HG03064 (cell line): ENCODE measurements at regions not wholly inside any gene's neighbourhood (a gene's known extent, or its start where the extent isn't known, plus 50 kb on each side); places are given as distances from the start of the nearest gene placed in this dataset.

Source experiments
- ATAC-seq: cut with Tn5 transposase; IDR thresholded peaks from one replicate; pipeline ENCODE4 v1.9.1; 2021; ENCODE audit warnings: low read depth; ENCODE audit not compliant: unreplicated experiment

DNA sequence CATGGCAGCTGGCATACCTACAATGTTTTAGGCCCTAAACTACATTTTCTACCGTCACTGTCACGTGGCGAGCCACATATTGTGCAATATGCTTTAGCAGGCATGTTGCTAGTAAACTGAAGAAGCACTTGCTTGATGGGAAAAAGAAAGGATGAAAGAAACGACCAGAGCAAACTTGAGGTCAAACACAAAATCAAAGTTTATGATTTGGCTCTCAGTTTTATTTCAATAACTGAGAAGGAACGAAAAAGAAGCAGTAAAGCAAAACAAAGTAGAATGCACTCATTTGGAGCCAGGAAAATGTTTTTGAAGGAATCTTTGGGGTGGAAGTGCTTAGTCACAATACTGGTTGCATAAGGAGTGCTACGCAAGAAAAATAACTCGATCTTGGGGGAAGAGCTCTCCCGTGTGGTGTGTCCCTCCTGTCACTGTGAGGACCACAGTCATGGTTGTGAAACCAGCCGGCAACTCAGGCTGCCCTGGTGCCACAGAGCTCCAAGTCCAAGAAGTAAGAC is 349.8 kb downstream of the RBM43 start:
- ATAC-seq: no peak

- ATAC-seq: no peak
These were observed 352.1 kb downstream of the RBM43 start for GRCh38 chr2:150909613-150910012.

GRCh38 chr2:150909090-150909489 is 352.6 kb downstream of the RBM43 start:
- ATAC-seq: peak; percentile 88

DNA sequence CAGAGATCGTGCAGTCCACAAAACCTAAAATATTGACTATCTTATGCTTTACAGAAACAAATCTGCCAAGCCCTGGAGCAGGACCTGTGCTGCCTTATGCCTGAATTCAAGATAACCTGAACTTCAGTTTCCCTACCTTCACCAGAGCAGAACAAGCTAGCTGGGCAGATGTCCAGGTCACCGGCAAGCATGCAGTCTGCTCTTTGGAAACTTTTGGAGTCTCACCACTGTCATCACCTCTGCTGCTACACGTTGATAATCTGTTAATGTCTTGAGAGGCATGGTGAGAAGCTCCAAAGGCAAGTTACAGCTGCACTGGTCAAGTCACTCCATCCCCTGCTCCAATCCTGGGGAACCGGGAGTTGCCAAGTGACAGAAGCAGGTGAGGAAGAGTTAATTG is 354.2 kb downstream of the RBM43 start:
- no peak for ATAC-seq

DNA sequence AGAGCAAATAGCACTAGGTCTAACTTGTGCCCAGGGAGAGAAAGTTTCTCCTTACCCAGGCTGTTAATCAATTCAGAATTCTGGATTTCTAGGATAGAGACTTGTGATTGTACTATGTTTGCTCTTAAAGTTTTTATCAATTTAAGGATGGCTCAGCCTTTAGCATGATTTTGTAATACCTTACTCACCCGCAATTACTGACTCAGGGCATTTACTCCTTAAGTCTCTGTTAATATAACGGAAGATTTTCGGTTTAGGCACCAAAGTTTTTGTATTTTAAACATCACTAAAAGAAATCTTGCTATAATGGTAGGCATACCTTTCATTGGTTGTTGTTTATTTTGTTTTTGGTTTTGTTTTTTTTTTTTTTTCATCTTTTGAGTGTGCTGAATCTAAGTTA is 358.2 kb downstream of the RBM43 start:
- ATAC-seq: no peak

- ATAC-seq: no peak
These were observed 358.6 kb downstream of the RBM43 start for GRCh38 chr2:150903055-150903454.

DNA sequence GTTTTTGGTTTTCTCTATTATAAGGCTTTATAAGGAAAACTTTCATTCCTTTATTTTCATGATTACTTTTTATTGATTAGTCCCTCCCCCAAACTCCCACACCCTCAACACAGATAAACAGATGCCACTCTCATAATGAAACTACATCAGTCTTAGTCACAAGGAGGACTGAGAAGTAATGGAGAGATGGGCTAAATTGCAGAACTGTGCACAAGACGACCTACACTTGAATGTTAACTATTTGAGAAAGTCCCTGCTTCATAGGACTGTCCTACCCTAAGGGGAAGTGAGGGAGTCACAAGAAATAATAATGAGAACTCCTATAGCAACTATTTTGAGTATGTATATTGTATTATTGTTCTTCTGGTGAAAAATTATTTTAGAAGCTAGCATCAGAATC is 360.8 kb downstream of the RBM43 start:
- ATAC-seq: no peak

- ATAC-seq: no peak
These were observed 365.7 kb downstream of the RBM43 start for GRCh38 chr2:150895968-150896367.

- no peak for ATAC-seq
These were observed 372.5 kb downstream of the RBM43 start for GRCh38 chr2:150889141-150889540.

GRCh38 chr2:150888337-150888736 is 373.3 kb downstream of the RBM43 start:
- ATAC-seq: no peak

DNA sequence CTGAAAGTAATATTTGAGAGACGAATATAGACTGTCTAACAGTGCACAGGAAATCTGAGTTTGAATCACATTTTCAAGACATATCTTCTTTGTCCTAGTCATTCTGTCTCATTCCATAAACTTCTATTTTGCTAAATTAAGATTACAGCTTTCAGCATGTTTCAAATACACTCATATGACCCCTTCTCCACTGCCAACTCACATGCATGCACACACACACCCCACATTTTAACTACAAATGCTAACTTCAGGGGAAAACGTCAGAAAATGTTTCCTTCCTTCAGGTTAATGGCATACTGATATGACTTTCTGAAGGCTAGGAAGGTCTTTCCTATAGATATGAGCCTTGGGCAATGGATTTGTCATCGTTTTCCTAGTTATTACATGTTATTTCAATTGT is 373.7 kb downstream of the RBM43 start:
- no peak for ATAC-seq

DNA sequence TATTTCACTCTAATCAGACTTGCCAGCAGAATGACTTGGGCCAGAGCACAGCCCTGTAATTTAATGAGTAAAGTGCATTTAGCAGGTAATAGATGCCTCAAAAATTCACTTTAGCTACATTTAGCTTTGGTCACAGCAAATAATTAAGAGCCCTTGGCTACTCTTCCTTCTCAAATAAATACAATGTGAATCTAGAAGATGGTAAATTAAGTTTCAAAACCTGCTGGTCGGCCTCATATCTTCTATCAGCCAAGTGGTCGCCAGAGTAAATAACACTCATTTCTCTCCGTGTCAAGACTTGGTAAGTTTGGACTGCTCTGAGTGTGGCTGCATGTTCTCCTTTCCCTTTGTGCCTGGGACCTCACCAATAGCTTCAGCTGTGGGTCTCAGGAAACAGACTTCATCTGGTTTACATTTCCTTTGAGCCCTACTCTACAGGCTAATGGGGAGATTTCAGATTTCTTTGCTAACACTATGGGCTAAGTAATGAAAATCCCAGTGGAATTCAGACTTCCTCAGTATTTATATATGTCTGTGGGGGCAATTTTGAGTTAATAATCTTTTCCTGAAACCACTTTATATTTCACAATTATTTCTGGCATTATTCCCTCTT is 375.8 kb downstream of the RBM43 start:
- ATAC-seq: no peak

- no peak for ATAC-seq
These were observed 376.4 kb downstream of the RBM43 start for GRCh38 chr2:150885236-150885635.

GRCh38 chr2:150883613-150883895 is 378.1 kb downstream of the RBM43 start:
- no peak for ATAC-seq

DNA sequence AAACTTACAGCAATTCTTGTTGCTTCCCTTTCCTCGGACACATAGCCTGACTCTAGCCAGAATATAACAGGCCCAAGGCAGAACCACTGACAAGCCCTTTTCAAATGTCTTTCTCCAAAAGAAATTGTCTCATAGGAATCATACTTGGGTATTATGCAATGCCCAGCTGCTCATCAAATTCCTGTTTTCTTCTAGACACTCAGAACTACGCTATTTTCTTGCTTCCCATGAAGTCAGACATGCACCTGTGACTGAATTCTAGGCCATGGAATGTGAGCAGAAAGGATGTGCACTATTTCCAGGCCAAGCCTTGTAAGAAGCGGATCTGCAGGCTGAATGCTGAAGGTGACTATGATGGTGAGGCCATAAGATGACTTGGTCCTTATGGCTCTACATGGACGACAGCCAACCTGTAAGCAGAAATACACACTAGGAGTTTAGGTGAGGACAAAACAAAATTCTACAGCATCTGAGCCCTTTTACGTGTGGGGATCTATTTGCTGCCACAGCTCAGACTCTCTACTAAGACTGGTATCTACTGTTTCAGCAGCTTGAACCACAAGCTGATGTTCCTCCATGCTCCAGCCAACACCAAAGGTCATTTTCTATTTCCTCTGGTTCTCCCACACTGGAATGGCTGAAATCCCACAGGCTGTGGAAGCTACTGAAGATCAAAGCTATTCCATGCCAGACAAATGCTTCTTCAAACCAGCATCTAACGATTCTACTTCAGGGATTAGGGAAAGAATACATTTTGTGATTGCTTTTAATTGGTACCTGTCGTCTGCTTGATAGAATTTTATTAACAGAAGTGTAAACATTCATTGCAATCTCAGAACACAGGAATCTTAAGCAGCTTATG is 378.7 kb downstream of the RBM43 start:
- ATAC-seq: no peak

DNA sequence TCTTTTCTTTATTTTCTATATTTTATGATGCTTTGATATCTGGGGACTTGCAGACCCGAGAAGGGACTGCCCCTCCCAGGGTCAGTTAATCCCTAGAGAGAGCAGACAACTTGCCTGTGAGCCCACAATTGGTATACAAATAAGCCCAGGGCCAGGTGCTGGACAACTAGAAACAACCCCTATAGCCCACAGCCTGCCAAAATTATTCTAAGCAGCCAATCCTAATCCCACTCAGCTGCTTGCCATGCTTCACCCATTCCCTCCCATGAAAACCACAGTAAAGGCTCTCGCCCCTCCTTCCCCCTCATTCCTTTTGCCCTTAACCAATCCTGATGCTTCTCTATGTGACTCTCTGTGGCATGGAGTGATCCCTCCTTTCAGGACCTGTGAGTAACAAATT is 380.7 kb downstream of the RBM43 start:
- no peak for ATAC-seq

DNA sequence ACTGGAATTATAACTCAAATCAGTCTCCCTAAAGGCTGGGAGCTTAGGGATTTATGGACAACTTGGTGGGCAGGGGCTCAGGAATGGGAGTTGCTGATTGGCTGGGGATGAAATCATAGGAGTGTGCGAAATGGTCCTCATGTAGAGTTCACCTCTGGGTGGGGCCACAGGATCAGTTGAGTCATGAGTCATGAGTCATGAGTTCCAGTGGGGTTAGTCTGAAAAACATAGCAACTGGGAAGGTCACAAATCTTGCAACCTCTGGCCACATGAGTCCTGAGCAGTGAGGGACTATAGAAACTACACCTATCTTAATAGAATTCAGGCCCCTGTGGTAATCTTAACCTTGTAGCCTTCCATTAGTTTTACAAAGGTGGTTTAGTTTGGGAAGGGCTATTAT is 383.3 kb downstream of the RBM43 start:
- no peak for ATAC-seq

DNA sequence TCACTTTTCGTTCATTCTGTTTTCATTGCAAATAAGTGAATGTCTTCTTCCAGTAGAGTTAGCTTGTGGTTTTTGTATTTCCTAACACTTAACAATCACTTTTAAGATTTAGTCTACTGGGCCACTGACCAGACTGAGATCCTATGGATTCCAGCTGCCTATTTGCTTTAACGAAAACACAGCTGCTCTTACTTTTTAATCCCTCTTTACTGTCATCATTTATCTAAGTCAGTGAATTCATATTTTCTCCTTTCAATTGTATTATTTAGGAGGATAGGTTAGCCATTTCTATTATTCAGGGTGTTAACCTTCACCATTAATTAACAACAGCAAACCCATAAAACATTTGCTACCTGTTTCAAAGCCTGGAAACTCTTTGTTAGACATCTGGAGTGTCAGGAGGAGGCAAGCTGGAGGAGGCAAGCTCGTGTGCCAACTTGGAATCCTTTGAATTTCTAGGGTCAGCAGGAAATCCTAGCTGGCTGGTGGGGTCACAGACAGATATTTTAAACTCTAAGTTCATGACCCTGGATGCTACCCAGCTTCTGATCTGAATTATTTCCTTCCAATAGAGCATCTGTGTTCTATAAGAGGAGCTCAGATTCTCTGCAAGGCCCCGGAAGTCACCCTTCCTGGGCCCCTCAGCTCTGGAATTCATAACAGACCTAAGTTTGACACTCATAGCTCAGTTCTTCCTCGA is 385.3 kb downstream of the RBM43 start:
- ATAC-seq: no peak

DNA sequence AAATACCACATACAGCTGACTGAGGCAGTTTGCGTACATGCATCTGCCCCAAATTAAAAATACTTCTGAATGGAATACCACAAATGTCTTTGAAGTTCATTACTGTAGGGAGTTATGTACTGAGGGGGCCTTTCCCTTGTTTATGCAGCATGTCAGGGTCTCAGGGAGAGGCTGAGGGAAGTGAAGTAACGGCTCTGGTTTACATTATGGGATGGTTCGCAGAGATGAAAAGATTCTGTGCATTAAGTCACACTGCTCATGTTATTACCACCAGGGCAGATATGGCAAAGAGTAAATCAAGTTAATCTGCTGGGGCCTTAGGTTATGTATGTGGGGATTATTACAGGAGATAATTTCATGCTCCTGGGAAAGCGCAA is 385.9 kb upstream of the RND3 start:
- no peak for ATAC-seq

DNA sequence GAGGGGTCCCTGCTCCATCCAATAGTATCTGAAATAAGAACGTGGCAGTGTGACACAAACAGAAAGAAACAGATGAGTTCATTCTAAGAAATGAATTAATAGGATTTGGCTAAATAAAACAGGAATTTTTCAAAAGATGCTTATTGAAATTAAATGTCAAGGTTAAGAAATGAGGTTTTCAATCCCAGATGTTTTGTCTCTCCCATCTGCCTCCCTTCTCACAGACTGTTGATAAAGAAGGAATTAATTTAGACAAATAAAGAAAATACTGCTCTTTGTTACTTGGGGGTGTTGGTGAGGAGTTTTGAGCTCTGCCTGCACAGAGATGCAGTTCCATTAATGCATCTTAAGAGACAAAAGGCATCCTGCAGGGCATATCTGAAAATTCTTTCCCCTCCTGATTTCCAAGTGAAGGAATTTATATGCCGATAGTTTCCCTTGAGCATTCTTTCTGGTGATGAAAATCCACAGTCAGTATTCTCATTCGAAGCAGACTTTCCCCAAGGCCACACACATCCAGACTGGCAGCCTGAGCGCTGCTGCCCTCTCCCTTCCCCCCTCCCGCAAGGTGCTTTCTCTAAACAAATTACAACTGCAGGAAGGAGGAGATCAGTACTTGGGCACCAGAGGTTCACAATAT is 385.4 kb upstream of the RND3 start:
- ATAC-seq: no peak

GRCh38 chr2:150866431-150866830 is 379.0 kb upstream of the RND3 start:
- no peak for ATAC-seq
